GM23338 (cell line): ENCODE measurements at regions not wholly inside any gene's neighbourhood (a gene's known extent, or its start where the extent isn't known, plus 50 kb on each side); places are given as distances from the start of the nearest gene placed in this dataset.

Source experiments
- ATAC-seq: fragments of 200-7000 bp; cut with Tn5 transposase; 3 replicates; pipeline ENCODE4 v1.9.1; 2020
- DNase-seq: peaks from one replicate; pipeline ENCODE4 v3.0.0-alpha.2; 2015; ENCODE audit warnings: low spot score
- H2AFZ ChIP-seq: fragments of 200-600 bp; sonication (generic); 2 replicates; pipeline ENCODE4 v1.8.0; 2016; ENCODE audit warnings: antibody characterized with exemption, mild to moderate bottlenecking, moderate library complexity
- H3F3A ChIP-seq: fragments of 200-600 bp; sonication (generic); replicated peaks from 2 replicates; pipeline ENCODE4 v1.8.0; 2017; ENCODE audit warnings: antibody characterized with exemption, mixed run types, low read depth
- H3K27ac ChIP-seq: fragments of 200-600 bp; sonication (generic); 2 replicates; pipeline ENCODE4 v1.6.1; 2016; ENCODE audit warnings: low read depth
- H3K27me3 ChIP-seq: fragments of 200-600 bp; sonication (generic); 2 replicates; pipeline ENCODE4 v1.8.0; 2016; ENCODE audit warnings: mild to moderate bottlenecking, mixed run types, moderate library complexity; ENCODE audit not compliant: insufficient read depth
- H3K36me3 ChIP-seq: fragments of 200-600 bp; sonication (generic); 2 replicates; pipeline ENCODE4 v1.8.0; 2016; ENCODE audit warnings: mild to moderate bottlenecking; ENCODE audit not compliant: insufficient read depth
- H3K4me1 ChIP-seq: fragments of 200-600 bp; sonication (generic); 2 replicates; pipeline ENCODE4 v1.8.0; 2016; ENCODE audit warnings: mild to moderate bottlenecking, moderate library complexity; ENCODE audit not compliant: insufficient read depth
- H3K4me2 ChIP-seq: fragments of 200-600 bp; sonication (generic); 2 replicates; pipeline ENCODE4 v1.7.1; 2017; ENCODE audit warnings: mixed run types
- H3K4me3 ChIP-seq: fragments of 200-600 bp; sonication (generic); 2 replicates; pipeline ENCODE4 v1.6.1; 2016; ENCODE audit warnings: mixed run types
- H3K79me2 ChIP-seq: fragments of 200-600 bp; sonication (generic); replicated peaks from 2 replicates; pipeline ENCODE4 v1.8.0; 2017; ENCODE audit warnings: mild to moderate bottlenecking; ENCODE audit not compliant: insufficient read depth
- H3K9me2 ChIP-seq: fragments of 200-600 bp; sonication (generic); 2 replicates; pipeline ENCODE4 v1.8.0; 2017; ENCODE audit not compliant: insufficient read depth
- H4K20me1 ChIP-seq: fragments of 200-600 bp; sonication (generic); replicated peaks from 2 replicates; pipeline ENCODE4 v1.8.0; 2017; ENCODE audit warnings: mild to moderate bottlenecking; ENCODE audit not compliant: insufficient read depth
- H3K27ac Mint-ChIP-seq: 2 replicates; pipeline ENCODE4 v1.8.0; 2020; ENCODE audit warnings: inconsistent platforms, mild to moderate bottlenecking, moderate library complexity, mixed read lengths
- H3K27me3 Mint-ChIP-seq: 3 replicates; pipeline ENCODE4 v1.8.0; 2022; ENCODE audit warnings: low read depth, mild to moderate bottlenecking, moderate library complexity, mixed read lengths, inconsistent platforms; ENCODE audit not compliant: insufficient read depth, poor library complexity
- H3K36me3 Mint-ChIP-seq: 3 replicates; pipeline ENCODE4 v1.8.0; 2021; ENCODE audit warnings: low read depth, mild to moderate bottlenecking, inconsistent platforms, moderate library complexity, mixed read lengths
- H3K4me1 Mint-ChIP-seq: 3 replicates; pipeline ENCODE4 v1.8.0; 2020; ENCODE audit warnings: mild to moderate bottlenecking, inconsistent platforms, mixed read lengths
- H3K4me3 Mint-ChIP-seq: 3 replicates; pipeline ENCODE4 v1.8.0; 2021; ENCODE audit warnings: moderate library complexity, mild to moderate bottlenecking, inconsistent platforms, mixed read lengths
- H3K9me3 Mint-ChIP-seq: 3 replicates; pipeline ENCODE4 v1.8.0; 2020; ENCODE audit warnings: moderate library complexity, mild to moderate bottlenecking, inconsistent platforms, mixed read lengths
- CREB1 ChIP-seq: fragments of 250-450 bp; sonication (Bioruptor Pico); IDR thresholded peaks from 2 replicates; pipeline ENCODE4 v1.5.0; 2020; ENCODE audit warnings: low read depth, mild to moderate bottlenecking, moderate library complexity
- CTCF ChIP-seq, 2 experiments: fragments of 200-600 bp in 1 of 2; sonication (generic) in 1 of 2; conservative IDR thresholded peaks; 2 replicates each; pipeline versions ENCODE4 v1.5.1 to v1.6.1; 2016 to 2017; ENCODE audit warnings: antibody characterized with exemption in 2 of 2, low read depth in 2 of 2, mild to moderate bottlenecking in 2 of 2, moderate library complexity in 1 of 2
- EZH2 ChIP-seq: fragments of 200-600 bp; sonication (generic); IDR thresholded peaks from one replicate; pipeline ENCODE4 v1.8.0; 2017; ENCODE audit warnings: antibody characterized with exemption, mild to moderate bottlenecking, low read depth; ENCODE audit not compliant: unreplicated experiment
- REST ChIP-seq: IDR thresholded peaks from one replicate; pipeline ENCODE4 v1.6.1; 2018; ENCODE audit warnings: antibody characterized with exemption; ENCODE audit not compliant: unreplicated experiment
- ZNF114 ChIP-seq: fragments of 250-450 bp; sonication (Bioruptor Pico); IDR thresholded peaks from 2 replicates; pipeline ENCODE4 v1.5.0; 2020; ENCODE audit warnings: mild to moderate bottlenecking, moderate library complexity
- ZNF462 ChIP-seq: fragments of 250-450 bp; sonication (Bioruptor Pico); IDR thresholded peaks from 2 replicates; pipeline ENCODE4 v1.5.0; 2020; ENCODE audit warnings: mild to moderate bottlenecking, moderate library complexity
- TF ChIP-seq, protein P1 (sequence below): IDR thresholded peaks from 2 replicates; pipeline ENCODE4 v1.6.1; 2016; ENCODE audit warnings: antibody characterized with exemption

GRCh38 chr2:82317012-82317411, 2012.5 kb upstream of the LRRTM1 start (continued):
- no peak for TF ChIP-seq ZNF462 (CRISPR knock-in tag)
- no peak for TF ChIP-seq EZH2
- TF ChIP-seq CTCF (conservative IDR thresholded peaks at IDR 0.05; ENCODE audit: low read depth in 2 of 2) = no peak
- no peak for TF ChIP-seq CREB1
- TF ChIP-seq ZNF114 (CRISPR knock-in tag) = no peak
- TF ChIP-seq, protein P1, sequence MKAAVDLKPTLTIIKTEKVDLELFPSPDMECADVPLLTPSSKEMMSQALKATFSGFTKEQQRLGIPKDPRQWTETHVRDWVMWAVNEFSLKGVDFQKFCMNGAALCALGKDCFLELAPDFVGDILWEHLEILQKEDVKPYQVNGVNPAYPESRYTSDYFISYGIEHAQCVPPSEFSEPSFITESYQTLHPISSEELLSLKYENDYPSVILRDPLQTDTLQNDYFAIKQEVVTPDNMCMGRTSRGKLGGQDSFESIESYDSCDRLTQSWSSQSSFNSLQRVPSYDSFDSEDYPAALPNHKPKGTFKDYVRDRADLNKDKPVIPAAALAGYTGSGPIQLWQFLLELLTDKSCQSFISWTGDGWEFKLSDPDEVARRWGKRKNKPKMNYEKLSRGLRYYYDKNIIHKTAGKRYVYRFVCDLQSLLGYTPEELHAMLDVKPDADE = no peak

- H3K9me3 Mint-ChIP-seq = no peaks in the 10 kb centered on the region
- Histone ChIP-seq H3K9me2 (peaks cover under 1% of the 10 kb centered on the region; the same call in 1 of the 2 replicates), H4K20me1 (no peaks in the 10 kb centered on the region), H3K27ac (no peak overlapping the region), H3K79me2 (no peaks in the 10 kb centered on the region), H3K27me3 (no peaks in the 10 kb centered on the region), H2AFZ (no peak overlapping the region), H3K4me3 (no peak overlapping the region), H3F3A (no peaks in the 10 kb centered on the region), H3K36me3 (no peaks in the 10 kb centered on the region), H3K4me1 (no peaks in the 10 kb centered on the region), H3K4me2 (no peak overlapping the region)
- no peak overlapping the region for H3K4me3 Mint-ChIP-seq
- no peaks in the 10 kb centered on the region for H3K4me1 Mint-ChIP-seq
- DNase-seq (no peak), ATAC-seq (no peak)
- no peaks in the 10 kb centered on the region for H3K36me3 Mint-ChIP-seq
- H3K27ac Mint-ChIP-seq = no peak overlapping the region
- no peaks in the 10 kb centered on the region for H3K27me3 Mint-ChIP-seq
- TF ChIP-seq REST = no peak
- TF ChIP-seq, protein P1 = no peak
- TF ChIP-seq EZH2 = no peak
Observed at GRCh38 chr2:82316586-82316985, 2012.0 kb upstream of the LRRTM1 start.
